ENCODE measurements at regions not wholly inside any gene's neighbourhood (a gene's known extent, or its start where the extent isn't known, plus 50 kb on each side); places are given as distances from the start of the nearest gene placed in this dataset.

GRCh38 chr6:4518506-4518905 is 257.7 kb upstream of the CDYL start:
- TF ChIP-seq POLR2AphosphoS5 (IDR thresholded peaks at IDR 0.05; ENCODE audit: low read depth, low read length), result no peak
- no peak for TF ChIP-seq TAF1 (IDR thresholded peaks at IDR 0.05; ENCODE audit: low read depth, low read length)

Data from GM12891 (cell line).